Thoracic aorta (tissue), 2 donors: ENCODE measurements at regions not wholly inside any gene's neighbourhood (a gene's known extent, or its start where the extent isn't known, plus 50 kb on each side); places are given as distances from the start of the nearest gene placed in this dataset.

Experiments used
- ATAC-seq: fragments of 150-250 bp; one replicate; pipeline ENCODE4 v1.8.0; 2017; ENCODE audit warnings: low read depth; ENCODE audit not compliant: insufficient number of reproducible peaks, low FRiP score
- DNase-seq: peaks from one replicate; pipeline ENCODE4 v3.0.0-alpha.2; 2020; ENCODE audit warnings: low spot score
- H3K27ac ChIP-seq, 2 donors: fragments of 200-600 bp; sonication (generic); 1 replicate in 1 of 2; 2 replicates in 1 of 2; pipeline ENCODE4 v1.5.1; 2016; ENCODE audit warnings: mild to moderate bottlenecking in 2 of 2, moderate library complexity in 2 of 2
- H3K27me3 ChIP-seq: fragments of 200-600 bp; sonication (generic); replicated peaks from 2 replicates; pipeline ENCODE4 v1.6.0; 2016; ENCODE audit warnings: mild to moderate bottlenecking; ENCODE audit not compliant: insufficient read depth
- H3K36me3 ChIP-seq: fragments of 200-600 bp; sonication (generic); one replicate; pipeline ENCODE4 v1.5.1; 2016
- H3K4me1 ChIP-seq, 2 donors: fragments of 200-600 bp; sonication (generic); 1 replicate in 1 of 2; 2 replicates in 1 of 2; pipeline versions ENCODE4 v1.5.1 to v1.6.0; 2016; ENCODE audit warnings: low read depth in 2 of 2, mild to moderate bottlenecking in 1 of 2; ENCODE audit not compliant: control insufficient read depth in 1 of 2
- H3K4me3 ChIP-seq: fragments of 200-600 bp; sonication (generic); 2 replicates; pipeline ENCODE4 v1.5.1; 2016; ENCODE audit warnings: mild to moderate bottlenecking
- H3K9me3 ChIP-seq: fragments of 200-600 bp; sonication (generic); 2 replicates; pipeline ENCODE4 v1.5.1; 2016
- TF ChIP-seq, protein P1 (sequence below): fragments of 200-600 bp; sonication (generic); IDR thresholded peaks from one replicate; pipeline ENCODE4 v1.5.1; 2019; ENCODE audit warnings: antibody characterized with exemption

- peaks cover 0 to 14% of the 10 kb centered on the region in 2 donors for H3K4me1 ChIP-seq
- H3K36me3 ChIP-seq: no peaks in the 10 kb centered on the region
- ATAC-seq (no peak), DNase-seq (no peak)
- TF ChIP-seq, protein P1, sequence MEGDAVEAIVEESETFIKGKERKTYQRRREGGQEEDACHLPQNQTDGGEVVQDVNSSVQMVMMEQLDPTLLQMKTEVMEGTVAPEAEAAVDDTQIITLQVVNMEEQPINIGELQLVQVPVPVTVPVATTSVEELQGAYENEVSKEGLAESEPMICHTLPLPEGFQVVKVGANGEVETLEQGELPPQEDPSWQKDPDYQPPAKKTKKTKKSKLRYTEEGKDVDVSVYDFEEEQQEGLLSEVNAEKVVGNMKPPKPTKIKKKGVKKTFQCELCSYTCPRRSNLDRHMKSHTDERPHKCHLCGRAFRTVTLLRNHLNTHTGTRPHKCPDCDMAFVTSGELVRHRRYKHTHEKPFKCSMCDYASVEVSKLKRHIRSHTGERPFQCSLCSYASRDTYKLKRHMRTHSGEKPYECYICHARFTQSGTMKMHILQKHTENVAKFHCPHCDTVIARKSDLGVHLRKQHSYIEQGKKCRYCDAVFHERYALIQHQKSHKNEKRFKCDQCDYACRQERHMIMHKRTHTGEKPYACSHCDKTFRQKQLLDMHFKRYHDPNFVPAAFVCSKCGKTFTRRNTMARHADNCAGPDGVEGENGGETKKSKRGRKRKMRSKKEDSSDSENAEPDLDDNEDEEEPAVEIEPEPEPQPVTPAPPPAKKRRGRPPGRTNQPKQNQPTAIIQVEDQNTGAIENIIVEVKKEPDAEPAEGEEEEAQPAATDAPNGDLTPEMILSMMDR: no peak
- H3K27me3 ChIP-seq: no peaks in the 10 kb centered on the region
- no peak overlapping the region for H3K4me3 ChIP-seq
- no peaks in the 10 kb centered on the region for H3K9me3 ChIP-seq
- H3K27ac ChIP-seq: no peak overlapping the region
These were observed 93.8 kb downstream of the DMRTA2 start for GRCh38 chr1:50329332-50329932.

DNA sequence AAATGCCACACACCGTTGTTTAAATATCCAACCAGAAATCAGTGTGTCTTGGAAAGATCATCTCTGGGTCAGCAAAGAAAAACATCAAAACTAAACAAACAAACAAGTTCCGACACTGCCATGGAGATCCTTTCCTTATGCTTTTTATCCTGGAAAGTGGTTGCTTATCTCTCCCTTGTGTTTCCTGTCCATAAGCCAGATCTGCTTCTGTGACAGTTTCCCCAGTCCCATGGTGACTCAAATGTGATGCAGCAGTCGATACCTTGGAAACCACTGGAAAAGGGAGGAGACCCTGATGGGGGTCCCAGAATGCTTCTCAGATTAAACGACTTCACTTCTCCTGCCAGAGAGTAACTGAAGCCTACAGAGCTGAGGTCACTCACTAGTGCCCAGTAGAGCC is 94.7 kb downstream of the DMRTA2 start:
- Histone ChIP-seq H3K27ac (no peak overlapping the region), H3K27me3 (no peaks in the 10 kb centered on the region), H3K4me1 (peaks cover 0 to 10% of the 10 kb centered on the region in 2 donors), H3K36me3 (no peaks in the 10 kb centered on the region), H3K4me3 (no peak overlapping the region), H3K9me3 (no peaks in the 10 kb centered on the region)
- TF ChIP-seq, protein P1: no peak
- DNase-seq (no peak), ATAC-seq (no peak)

- no peaks in the 10 kb centered on the region for H3K36me3 ChIP-seq
- ATAC-seq (no peak), DNase-seq (no peak)
- H3K4me1 ChIP-seq: no peaks in the 10 kb centered on the region
- no peak overlapping the region for H3K27ac ChIP-seq
- no peak overlapping the region for H3K4me3 ChIP-seq
- H3K27me3 ChIP-seq: no peaks in the 10 kb centered on the region
- no peaks in the 10 kb centered on the region for H3K9me3 ChIP-seq
- TF ChIP-seq, protein P1: no peak
These were observed 97.2 kb downstream of the DMRTA2 start for GRCh38 chr1:50326026-50326425.

- DNase-seq (no peak), ATAC-seq (no peak)
- Histone ChIP-seq H3K4me3 (no peak overlapping the region), H3K36me3 (no peaks in the 10 kb centered on the region), H3K27me3 (no peaks in the 10 kb centered on the region), H3K4me1 (no peaks in the 10 kb centered on the region), H3K27ac (no peak overlapping the region), H3K9me3 (no peaks in the 10 kb centered on the region)
- TF ChIP-seq, protein P1: no peak
These were observed 100.7 kb downstream of the DMRTA2 start for GRCh38 chr1:50322579-50322978.

DNA sequence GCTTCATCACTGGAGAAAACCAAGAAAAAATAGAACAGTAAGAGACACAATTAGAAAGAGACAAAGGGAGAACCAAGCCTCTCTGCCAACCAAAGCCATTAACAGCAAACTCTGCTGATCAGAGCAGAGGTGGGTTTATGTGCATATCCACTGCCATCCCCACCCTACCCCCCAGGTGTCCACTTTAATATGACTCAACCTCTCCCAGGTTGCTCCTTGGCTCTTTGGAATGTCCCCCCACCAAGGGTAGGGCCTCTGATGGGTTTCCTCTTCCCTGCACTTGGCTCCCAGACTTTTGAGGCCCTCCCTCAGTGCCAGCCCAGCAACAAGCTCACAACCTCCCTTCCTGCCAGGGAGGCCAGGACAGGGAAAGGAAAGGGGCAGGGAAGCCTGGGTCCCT is 104.8 kb downstream of the DMRTA2 start:
- TF ChIP-seq, protein P1: no peak
- ATAC-seq (no peak), DNase-seq (no peak)
- Histone ChIP-seq H3K9me3 (no peaks in the 10 kb centered on the region), H3K27ac (no peak overlapping the region), H3K36me3 (no peaks in the 10 kb centered on the region), H3K4me3 (no peak overlapping the region), H3K27me3 (no peaks in the 10 kb centered on the region), H3K4me1 (no peaks in the 10 kb centered on the region)
